ENCODE measurements at regions not wholly inside any gene's neighbourhood (a gene's known extent, or its start where the extent isn't known, plus 50 kb on each side); places are given as distances from the start of the nearest gene placed in this dataset.

GRCh38 chr3:124497487-124497886 lies 232.8 kb upstream of the UMPS start:
- DNase-seq (ENCODE audit: low read depth): no peak

GRCh38 chr3:124498891-124499290 lies 231.4 kb upstream of the UMPS start:
- no peak for DNase-seq (ENCODE audit: low read depth)

GRCh38 chr3:124504332-124505059 lies 225.8 kb upstream of the UMPS start:
- peak; percentile 62 for DNase-seq (ENCODE audit: low read depth)

- DNase-seq (ENCODE audit: low read depth): no peak
Observed at GRCh38 chr3:124509884-124510283, 220.4 kb upstream of the UMPS start.

- DNase-seq (ENCODE audit: low read depth): no peak
Observed at GRCh38 chr3:124510290-124510689, 220.0 kb upstream of the UMPS start.

GRCh38 chr3:124512881-124513609 lies 217.2 kb upstream of the UMPS start:
- DNase-seq (ENCODE audit: low read depth): no peak

GRCh38 chr3:124513610-124513997 lies 216.6 kb upstream of the UMPS start:
- no peak for DNase-seq (ENCODE audit: low read depth)

- no peak for DNase-seq (ENCODE audit: low read depth)
Observed at GRCh38 chr3:124514683-124515082, 215.6 kb upstream of the UMPS start.

- DNase-seq (ENCODE audit: low read depth): no peak
Observed at GRCh38 chr3:124516333-124516732, 213.9 kb upstream of the UMPS start.

- DNase-seq (ENCODE audit: low read depth): no peak
Observed at GRCh38 chr3:124517306-124517705, 212.9 kb upstream of the UMPS start.

- no peak for DNase-seq (ENCODE audit: low read depth)
Observed at GRCh38 chr3:124518350-124518749, 211.9 kb upstream of the UMPS start.

- DNase-seq (ENCODE audit: low read depth): no peak
Observed at GRCh38 chr3:124519591-124520194, 210.6 kb upstream of the UMPS start.

- no peak for DNase-seq (ENCODE audit: low read depth)
Observed at GRCh38 chr3:124520970-124521369, 209.3 kb upstream of the UMPS start.

- no peak for DNase-seq (ENCODE audit: low read depth)
Observed at GRCh38 chr3:124522082-124522625, 208.1 kb upstream of the UMPS start.

GRCh38 chr3:124526601-124527000 lies 203.7 kb upstream of the UMPS start:
- DNase-seq (ENCODE audit: low read depth): no peak

GRCh38 chr3:124529826-124530571 lies 200.3 kb upstream of the UMPS start:
- DNase-seq (ENCODE audit: low read depth): no peak

- no peak for DNase-seq (ENCODE audit: low read depth)
Observed at GRCh38 chr3:124530916-124531315, 199.3 kb upstream of the UMPS start.

- DNase-seq (ENCODE audit: low read depth): no peak
Observed at GRCh38 chr3:124532071-124532470, 198.2 kb upstream of the UMPS start.

- DNase-seq (ENCODE audit: low read depth): no peak
Observed at GRCh38 chr3:124535306-124535705, 194.9 kb upstream of the UMPS start.

- DNase-seq (ENCODE audit: low read depth): no peak
Observed at GRCh38 chr3:124540550-124541211, 189.6 kb upstream of the UMPS start.

GRCh38 chr3:124542214-124542869 lies 187.9 kb upstream of the UMPS start:
- no peak for DNase-seq (ENCODE audit: low read depth)
